Peyer's patch (tissue), 4 donors: ENCODE measurements at regions not wholly inside any gene's neighbourhood (a gene's known extent, or its start where the extent isn't known, plus 50 kb on each side); places are given as distances from the start of the nearest gene placed in this dataset.

Experiments used
- DNase-seq, 3 donors: peaks; one replicate each; pipeline ENCODE4 v3.0.0-alpha.2; 2017 to 2019
- H3K27ac ChIP-seq, 4 donors: fragments of 200-600 bp; sonication (generic); one replicate each; pipeline ENCODE4 v1.5.1; 2016 to 2019
- H3K27me3 ChIP-seq, 2 donors: fragments of 200-600 bp; sonication (generic); one replicate each; pipeline ENCODE4 v1.5.1; 2019
- H3K36me3 ChIP-seq, 3 donors: fragments of 200-600 bp; sonication (generic); one replicate each; pipeline ENCODE4 v1.5.1; 2016 to 2019
- H3K4me1 ChIP-seq, 4 donors: fragments of 200-600 bp; sonication (generic); one replicate each; pipeline ENCODE4 v1.5.1; 2016 to 2019
- H3K4me3 ChIP-seq, 4 donors: fragments of 200-600 bp; sonication (generic); 1 replicate in 3 of 4; 2 replicates in 1 of 4; pipeline ENCODE4 v1.5.1; 2016 to 2019; ENCODE audit warnings: mild to moderate bottlenecking in 1 of 4
- H3K9me3 ChIP-seq, 4 donors: fragments of 200-600 bp; sonication (generic); one replicate each; pipeline ENCODE4 v1.5.1; 2016 to 2019; ENCODE audit warnings: mild to moderate bottlenecking in 1 of 4
- POLR2A ChIP-seq, 2 donors: fragments of 450-650 bp; IDR thresholded peaks; one replicate each; pipeline ENCODE4 v1.5.1; 2017; ENCODE audit warnings: antibody characterized with exemption in 2 of 2, mild to moderate bottlenecking in 2 of 2, moderate library complexity in 2 of 2
- TF ChIP-seq, protein P1 (sequence below), 6 experiments: fragments of 450-650 bp in 4 of 6; fragments of 200-600 bp in 2 of 6; sonication (generic) in 1 of 6; IDR thresholded peaks; one replicate each; pipeline ENCODE4 v1.5.1; 2017 to 2019; ENCODE audit warnings: antibody characterized with exemption in 6 of 6, mild to moderate bottlenecking in 3 of 6, moderate library complexity in 1 of 6

DNA sequence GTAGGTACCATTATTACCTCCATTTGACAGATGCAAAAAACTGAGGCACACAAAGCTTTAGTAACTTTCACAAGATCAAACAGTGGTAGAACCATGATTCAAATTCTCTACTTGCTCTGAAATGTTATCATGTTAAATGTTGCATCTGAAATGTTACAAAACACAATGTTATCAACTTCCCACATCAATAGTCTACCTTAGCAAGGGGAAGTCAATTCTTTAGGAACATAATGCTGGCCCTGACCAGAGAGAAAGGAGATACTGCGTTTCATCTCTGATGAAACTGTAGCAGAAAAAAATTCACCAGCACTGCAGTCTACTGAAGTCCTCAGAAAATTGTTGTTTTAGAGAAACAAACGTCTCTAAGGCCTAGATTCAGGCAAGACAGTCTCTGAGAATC lies 174.1 kb downstream of the SATB1 start:
- H3K4me3 ChIP-seq: no peak overlapping the region
- no peak for DNase-seq
- no peaks in the 10 kb centered on the region for H3K27me3 ChIP-seq
- H3K36me3 ChIP-seq: no peaks in the 10 kb centered on the region
- no peaks in the 10 kb centered on the region for H3K9me3 ChIP-seq
- H3K27ac ChIP-seq: no peak overlapping the region
- TF ChIP-seq POLR2A (IDR thresholded peaks at IDR 0.05): no peak
- TF ChIP-seq, protein P1, sequence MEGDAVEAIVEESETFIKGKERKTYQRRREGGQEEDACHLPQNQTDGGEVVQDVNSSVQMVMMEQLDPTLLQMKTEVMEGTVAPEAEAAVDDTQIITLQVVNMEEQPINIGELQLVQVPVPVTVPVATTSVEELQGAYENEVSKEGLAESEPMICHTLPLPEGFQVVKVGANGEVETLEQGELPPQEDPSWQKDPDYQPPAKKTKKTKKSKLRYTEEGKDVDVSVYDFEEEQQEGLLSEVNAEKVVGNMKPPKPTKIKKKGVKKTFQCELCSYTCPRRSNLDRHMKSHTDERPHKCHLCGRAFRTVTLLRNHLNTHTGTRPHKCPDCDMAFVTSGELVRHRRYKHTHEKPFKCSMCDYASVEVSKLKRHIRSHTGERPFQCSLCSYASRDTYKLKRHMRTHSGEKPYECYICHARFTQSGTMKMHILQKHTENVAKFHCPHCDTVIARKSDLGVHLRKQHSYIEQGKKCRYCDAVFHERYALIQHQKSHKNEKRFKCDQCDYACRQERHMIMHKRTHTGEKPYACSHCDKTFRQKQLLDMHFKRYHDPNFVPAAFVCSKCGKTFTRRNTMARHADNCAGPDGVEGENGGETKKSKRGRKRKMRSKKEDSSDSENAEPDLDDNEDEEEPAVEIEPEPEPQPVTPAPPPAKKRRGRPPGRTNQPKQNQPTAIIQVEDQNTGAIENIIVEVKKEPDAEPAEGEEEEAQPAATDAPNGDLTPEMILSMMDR (IDR thresholded peaks at IDR 0.05): no peak
- no peaks in the 10 kb centered on the region for H3K4me1 ChIP-seq

DNA sequence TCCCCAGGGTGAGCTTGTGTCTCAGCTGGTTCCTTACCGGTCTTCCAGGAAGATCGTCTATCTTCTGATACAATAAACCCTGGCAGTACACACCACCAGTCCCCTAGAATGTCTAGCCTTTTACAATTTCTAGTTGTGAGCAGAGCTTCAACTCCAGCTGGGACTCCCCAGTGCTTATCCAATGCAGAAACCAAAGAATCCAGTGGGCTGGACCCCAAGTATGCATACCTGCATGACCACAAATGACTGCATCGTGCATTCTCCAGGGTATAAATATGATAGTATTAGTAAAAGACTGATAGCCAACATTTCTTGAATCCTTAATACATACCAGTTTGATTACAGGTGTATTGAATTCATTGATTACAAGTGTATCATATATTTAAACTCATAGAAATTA lies 176.0 kb downstream of the SATB1 start:
- Histone ChIP-seq H3K36me3 (no peaks in the 10 kb centered on the region), H3K27ac (no peak overlapping the region)
- TF ChIP-seq, protein P1 (IDR thresholded peaks at IDR 0.05): no peak
- TF ChIP-seq POLR2A (IDR thresholded peaks at IDR 0.05): no peak

DNA sequence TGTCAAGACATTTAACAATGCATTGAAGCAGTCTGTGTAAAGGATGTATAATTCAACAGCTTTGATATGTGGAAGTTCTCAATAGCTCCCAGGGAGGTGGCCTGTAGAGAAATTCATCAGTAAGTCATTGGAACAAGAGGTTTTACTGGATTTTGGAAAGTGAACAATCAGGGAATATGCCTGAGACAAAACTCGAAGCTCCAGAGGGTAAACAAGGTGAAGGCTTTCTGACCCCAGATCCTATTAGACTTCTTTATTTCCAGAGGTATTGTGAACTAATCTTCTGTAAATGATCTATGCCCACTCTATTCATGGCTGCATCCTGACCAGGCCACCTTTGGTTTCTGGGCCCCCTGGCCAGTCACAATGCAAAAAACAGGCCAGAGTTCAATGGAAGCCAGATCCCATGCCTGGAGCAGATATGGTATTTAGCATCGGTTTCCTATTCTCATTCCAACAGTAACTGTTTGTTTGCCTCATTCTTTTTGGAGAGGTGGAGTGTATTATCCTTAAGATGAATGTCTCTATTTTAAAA lies 177.3 kb downstream of the SATB1 start:
- no peak for DNase-seq
- TF ChIP-seq, protein P1 (IDR thresholded peaks at IDR 0.05): no peak
- no peak for TF ChIP-seq POLR2A (IDR thresholded peaks at IDR 0.05)
- Histone ChIP-seq H3K4me1 (no peaks in the 10 kb centered on the region), H3K36me3 (no peaks in the 10 kb centered on the region), H3K9me3 (no peaks in the 10 kb centered on the region), H3K27ac (no peak overlapping the region), H3K4me3 (no peak overlapping the region), H3K27me3 (no peaks in the 10 kb centered on the region)

More for the DNA sequence above, 176.0 kb downstream of the SATB1 start:
- DNase-seq: no peak
- no peaks in the 10 kb centered on the region for H3K9me3 ChIP-seq
- no peaks in the 10 kb centered on the region for H3K4me1 ChIP-seq
- no peaks in the 10 kb centered on the region for H3K27me3 ChIP-seq
- H3K4me3 ChIP-seq: no peak overlapping the region

DNA sequence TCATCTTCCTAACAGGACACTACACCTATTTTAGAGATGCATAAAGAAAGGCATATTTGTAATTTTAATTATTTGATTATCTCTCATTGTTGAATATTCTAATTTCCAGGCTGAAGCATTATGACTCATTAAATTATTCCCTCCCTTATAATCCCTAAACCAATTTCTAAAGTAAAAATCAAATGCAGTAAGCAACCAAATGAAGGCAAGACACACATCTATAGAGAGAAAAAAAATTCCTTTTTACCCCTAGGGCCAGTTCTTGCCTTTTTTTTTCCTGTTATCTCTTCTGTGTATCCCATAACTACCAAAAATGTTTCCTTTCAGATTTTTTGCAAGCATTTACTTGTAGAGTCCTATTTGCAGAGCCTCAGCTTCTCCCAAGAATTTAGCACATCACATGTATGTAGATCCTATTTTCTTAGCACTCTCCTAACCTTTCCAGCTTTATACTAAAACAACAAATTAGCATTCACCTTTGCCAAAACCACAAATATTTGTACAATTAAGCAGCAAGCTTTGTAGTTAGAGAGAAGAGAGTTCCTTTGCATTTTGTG lies 177.9 kb downstream of the SATB1 start:
- no peaks in the 10 kb centered on the region for H3K36me3 ChIP-seq
- no peak overlapping the region for H3K27ac ChIP-seq
- no peaks in the 10 kb centered on the region for H3K9me3 ChIP-seq
- H3K4me1 ChIP-seq: no peaks in the 10 kb centered on the region
- no peak for TF ChIP-seq POLR2A (IDR thresholded peaks at IDR 0.05)
- TF ChIP-seq, protein P1 (IDR thresholded peaks at IDR 0.05): no peak
- no peak for DNase-seq
- no peaks in the 10 kb centered on the region for H3K27me3 ChIP-seq
- H3K4me3 ChIP-seq: no peak overlapping the region

DNA sequence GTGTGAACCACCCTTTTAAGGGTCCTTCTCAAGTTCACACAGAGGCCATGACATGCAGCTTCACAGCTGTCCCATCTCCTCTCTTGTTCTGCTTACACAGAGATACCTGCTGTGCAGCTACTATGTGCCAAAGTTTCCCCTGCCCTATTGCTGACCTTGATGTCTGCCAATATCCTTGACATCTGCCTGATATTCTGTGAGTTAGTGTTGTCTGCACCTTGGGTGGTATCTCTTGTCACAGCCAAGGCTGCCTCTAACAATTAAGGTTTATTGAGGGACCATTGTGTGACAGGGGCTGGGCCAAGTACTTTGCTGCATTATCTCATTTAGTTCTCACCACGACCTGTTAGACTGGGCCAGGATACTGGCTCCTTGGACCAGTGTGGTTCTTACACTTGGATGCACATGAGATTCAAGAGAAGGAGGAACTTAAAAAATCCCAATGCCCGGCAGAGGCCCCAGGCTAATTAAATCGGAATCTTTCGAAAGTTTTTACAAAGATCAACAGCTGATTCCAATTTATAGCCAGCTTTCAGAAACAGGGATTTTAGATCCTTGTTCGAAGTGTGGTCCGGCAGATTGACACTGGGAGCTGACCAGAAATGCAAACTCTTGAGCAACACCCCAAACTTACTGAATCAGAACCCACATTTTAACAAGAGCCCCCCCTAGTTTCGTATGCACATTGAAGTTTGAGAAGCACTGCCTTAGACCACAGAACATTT lies 178.6 kb downstream of the SATB1 start:
- Histone ChIP-seq H3K27me3 (no peaks in the 10 kb centered on the region), H3K9me3 (no peaks in the 10 kb centered on the region), H3K4me3 (no peak overlapping the region), H3K36me3 (no peaks in the 10 kb centered on the region), H3K27ac (no peak overlapping the region), H3K4me1 (no peaks in the 10 kb centered on the region)
- no peak for TF ChIP-seq POLR2A (IDR thresholded peaks at IDR 0.05)
- TF ChIP-seq, protein P1 (IDR thresholded peaks at IDR 0.05): no peak
- DNase-seq: no peak
